NAMALWA (cell line): ENCODE measurements at regions not wholly inside any gene's neighbourhood (a gene's known extent, or its start where the extent isn't known, plus 50 kb on each side); places are given as distances from the start of the nearest gene placed in this dataset.

Experiments used
- DNase-seq: peaks from one replicate; pipeline ENCODE4 v3.0.0-alpha.2; 2015; ENCODE audit warnings: low spot score

- DNase-seq, result no peak
Measured at GRCh38 chr2:103734911-103735310, 973.1 kb downstream of the TMEM182 start.

GRCh38 chr2:103738108-103738507, 976.3 kb downstream of the TMEM182 start:
- DNase-seq, result no peak

DNA sequence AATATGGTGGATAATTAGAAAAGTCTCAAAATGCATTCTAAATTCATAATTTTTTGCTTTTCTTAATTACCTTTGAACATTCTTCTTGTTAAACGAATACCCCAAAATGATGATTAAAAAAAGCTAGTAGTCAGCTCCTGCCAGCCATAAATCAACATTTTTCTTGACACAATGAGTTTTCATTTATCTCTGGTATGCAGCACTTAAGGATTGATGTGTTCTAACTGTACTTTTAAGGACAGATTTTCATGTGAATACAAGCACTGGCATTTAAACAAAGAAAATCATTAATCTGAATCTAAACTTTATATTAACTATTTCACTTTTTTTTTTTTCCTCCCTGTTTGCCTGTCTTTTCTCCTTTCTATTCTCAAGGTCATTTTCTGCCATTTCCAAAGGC, 976.8 kb downstream of the TMEM182 start:
- no peak for DNase-seq

- no peak for DNase-seq
Measured at GRCh38 chr2:103739186-103739585, 977.4 kb downstream of the TMEM182 start.

DNA sequence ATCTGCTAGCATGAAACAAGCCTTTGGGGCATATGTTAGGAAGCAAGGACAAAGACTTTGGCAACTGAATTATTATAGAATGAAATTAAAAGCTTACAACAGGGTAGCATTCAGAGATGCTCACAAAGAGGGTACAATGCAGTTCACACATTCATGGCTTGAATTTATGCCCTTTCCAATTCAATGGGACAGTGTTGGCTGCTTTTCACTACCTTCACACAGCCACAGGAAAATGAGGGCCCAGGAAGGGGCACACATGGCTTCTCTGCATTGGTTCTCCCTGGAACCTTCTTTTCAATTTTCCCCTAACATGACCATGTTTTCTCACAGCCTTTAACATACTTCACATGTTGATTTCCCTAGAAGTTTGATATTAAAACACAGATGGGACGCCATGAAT, 978.1 kb downstream of the TMEM182 start:
- DNase-seq, result no peak

GRCh38 chr2:103740631-103741030, 978.8 kb downstream of the TMEM182 start:
- no peak for DNase-seq

GRCh38 chr2:103743195-103743594, 981.4 kb downstream of the TMEM182 start:
- no peak for DNase-seq

DNA sequence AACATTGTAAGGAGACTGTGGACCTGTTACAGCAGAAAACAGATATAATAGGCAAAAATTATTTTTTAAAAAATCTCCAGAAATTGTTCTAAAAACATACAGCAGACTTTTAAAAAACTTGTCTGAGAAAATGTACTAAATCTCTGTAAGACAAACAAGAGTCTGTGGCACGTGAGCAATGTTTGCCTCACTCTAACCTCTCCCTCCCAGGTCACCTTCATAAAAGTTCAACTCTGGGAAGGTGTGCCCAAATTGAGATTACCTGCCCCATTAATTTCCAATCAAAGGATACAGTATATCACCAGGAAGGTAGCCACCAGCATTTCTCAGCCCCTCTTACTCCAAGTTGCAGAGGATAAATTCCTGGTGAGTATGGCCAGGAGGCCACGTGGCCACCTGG, 992.7 kb downstream of the TMEM182 start:
- no peak for DNase-seq

GRCh38 chr2:103773884-103774283, 1012.1 kb downstream of the TMEM182 start:
- DNase-seq, result no peak

- DNase-seq, result no peak
Measured at GRCh38 chr2:103780088-103780702, 1018.4 kb downstream of the TMEM182 start.

GRCh38 chr2:103781313-103781712, 1019.5 kb downstream of the TMEM182 start:
- DNase-seq, result no peak

GRCh38 chr2:103784261-103784660, 1022.4 kb downstream of the TMEM182 start:
- no peak for DNase-seq

DNA sequence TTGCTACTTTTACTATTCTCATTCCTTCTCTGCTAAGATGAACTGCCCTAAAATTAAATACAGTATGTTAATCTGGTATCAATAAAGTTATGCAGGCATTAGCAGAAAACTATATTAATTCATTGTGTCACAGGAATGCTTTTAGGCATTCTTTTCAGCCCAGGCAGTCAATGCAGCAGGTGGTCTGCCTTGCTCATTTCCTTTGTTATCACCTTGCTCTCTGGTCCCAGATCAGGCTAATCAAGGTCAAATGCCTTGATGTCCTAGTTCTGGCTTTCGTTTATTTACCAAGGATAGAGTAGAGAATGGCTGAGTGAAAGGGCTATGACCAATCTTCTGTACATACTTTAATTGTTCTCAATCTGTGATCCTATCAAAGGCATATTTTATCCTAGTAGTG, 1023.6 kb downstream of the TMEM182 start:
- DNase-seq, result no peak

DNA sequence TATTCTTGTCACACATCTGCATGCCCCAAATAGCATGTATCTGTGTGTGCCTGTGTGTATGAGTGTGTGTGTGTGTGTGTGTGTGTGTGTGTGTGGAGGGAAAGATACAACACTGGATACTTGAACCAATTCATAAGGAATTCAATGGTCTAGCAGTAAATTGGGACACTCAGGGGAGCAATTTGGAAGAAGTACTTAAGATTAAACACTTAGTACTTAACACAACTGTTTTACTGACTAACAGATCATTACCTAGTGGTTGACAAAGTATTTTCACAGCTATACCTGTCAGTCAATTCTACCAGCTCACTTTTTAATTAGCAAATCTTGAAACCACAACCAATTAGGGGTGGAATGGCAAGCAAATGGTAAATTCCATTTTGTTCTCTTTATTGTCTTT, 1024.1 kb downstream of the TMEM182 start:
- no peak for DNase-seq

DNA sequence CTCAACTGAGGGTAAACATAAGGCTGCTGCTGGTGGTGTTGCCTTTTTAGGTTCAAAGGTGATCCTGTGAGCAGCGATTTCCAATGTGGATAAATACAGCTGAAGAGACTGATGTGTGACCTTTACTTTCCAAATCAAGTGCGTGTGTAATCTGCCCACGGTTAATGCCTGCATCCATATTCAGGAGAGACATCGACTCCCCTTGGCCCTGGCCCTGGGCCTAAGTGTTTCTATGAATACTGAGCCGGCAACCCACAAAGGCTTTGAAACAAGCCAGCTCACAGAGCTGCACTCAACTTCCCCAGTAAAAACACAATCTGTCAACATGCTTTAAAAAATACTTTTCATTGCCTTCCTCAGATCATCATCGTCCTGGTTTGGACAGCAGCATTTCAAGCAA, 1026.6 kb downstream of the TMEM182 start:
- no peak for DNase-seq

DNA sequence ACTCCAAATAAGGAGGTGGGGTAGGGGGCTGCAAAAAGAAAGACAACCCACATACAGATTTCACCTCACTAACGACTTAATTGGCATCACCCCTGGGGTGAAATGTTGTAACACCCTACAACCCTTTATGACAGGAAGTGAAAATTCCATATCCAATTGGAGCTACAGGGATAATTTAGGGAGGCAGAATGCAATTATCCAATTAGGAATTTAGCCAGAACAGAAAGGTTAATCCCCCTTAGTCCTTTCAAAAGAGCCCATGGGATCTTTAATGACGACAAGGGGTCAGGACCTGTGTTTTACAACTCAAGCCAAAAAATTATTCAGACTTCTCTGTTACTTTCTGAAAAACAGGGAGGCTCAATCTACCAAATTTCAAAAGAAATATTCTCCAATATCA, 1027.1 kb downstream of the TMEM182 start:
- no peak for DNase-seq

DNA sequence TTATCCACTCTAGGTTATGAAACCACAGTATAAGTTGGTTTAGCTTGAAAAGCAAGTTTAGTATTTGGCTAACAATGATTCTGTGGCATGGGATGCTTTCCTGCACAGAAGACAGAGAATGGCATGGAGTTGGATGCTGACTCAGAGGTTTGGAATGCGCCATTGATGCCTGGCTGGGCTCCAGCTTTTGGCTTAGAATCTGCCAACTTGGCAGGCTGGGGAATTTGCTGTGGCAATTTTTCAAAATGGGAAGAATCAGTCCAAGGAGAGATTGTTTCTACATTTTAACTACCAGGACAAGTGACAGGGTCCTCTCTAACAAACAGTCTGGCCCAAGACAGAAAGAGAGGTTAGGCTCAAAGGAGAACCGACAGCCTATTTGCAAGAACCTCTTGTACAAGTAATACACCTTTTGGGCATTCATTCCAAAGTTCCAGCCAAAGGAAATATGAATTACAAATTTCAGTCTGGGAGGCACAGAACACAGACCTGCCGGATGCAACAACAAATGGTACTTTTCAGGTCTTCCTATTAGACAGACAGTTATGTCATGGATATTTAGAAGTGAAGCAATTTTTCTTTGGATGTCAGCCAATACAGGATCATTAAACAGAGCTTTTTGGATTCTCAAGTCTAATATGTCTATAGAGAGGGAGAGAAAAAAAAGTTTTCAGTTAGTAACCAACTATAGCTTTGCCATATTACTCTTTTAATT, 1027.7 kb downstream of the TMEM182 start:
- no peak for DNase-seq

GRCh38 chr2:103792042-103792441, 1030.2 kb downstream of the TMEM182 start:
- DNase-seq, result no peak

DNA sequence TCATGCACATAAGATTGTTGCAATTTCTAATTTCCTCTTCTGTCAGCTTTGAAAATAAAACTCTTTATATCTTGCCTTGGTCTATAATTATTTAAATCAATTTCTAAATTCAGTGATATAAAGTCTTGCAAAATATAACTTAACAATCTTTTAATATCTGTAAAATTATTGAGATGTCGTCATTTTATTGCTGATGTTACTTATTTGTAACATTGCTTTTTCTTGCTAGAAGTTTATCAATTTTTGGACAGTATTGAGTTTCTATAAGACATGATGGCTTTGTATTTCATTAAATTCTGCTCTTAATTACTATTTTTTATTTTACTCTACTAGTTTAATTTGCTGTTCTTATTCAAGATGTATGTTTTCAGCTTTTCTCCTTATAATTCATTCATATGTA, 1036.5 kb downstream of the TMEM182 start:
- DNase-seq, result no peak

DNA sequence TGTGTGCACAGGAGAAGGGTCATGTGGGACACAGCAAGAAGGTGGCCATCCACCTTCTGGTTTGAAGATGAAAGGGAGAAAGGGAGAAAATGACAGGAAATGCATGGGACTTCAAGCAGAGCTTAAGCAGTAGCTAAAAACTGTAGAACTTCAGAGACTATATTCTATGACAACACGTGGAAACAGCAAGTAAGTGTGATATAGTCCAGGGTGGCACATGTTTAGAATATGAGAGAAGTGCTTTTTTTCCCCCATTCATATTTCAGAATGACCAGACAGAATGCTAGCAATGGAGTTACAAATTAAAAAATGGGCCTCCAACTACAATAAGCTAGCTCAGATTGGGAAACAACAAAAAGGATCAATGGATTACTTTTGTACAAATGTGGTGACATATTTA, 1042.2 kb downstream of the TMEM182 start:
- DNase-seq, result no peak

DNA sequence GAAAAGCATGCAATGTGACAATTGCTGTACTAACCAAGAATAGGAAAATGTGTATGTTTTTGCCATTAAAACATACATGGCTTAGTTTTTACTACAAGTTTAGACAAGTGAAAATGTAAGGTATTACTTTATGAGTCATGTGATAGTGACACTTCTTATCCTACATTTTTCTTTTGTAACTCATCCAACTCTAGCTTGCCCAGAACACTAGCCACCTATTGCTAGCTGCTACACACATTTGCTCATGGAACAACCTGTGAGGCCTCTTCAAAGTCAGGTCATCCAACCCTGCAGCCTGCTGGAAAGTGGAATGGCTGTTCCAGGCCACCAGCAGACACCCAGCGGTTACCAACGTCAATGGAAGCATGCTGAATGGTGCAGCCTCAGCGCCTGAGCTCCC, 1043.9 kb downstream of the TMEM182 start:
- no peak for DNase-seq

GRCh38 chr2:103808814-103809213, 1045.1 kb upstream of the POU3F3 start:
- no peak for DNase-seq

DNA sequence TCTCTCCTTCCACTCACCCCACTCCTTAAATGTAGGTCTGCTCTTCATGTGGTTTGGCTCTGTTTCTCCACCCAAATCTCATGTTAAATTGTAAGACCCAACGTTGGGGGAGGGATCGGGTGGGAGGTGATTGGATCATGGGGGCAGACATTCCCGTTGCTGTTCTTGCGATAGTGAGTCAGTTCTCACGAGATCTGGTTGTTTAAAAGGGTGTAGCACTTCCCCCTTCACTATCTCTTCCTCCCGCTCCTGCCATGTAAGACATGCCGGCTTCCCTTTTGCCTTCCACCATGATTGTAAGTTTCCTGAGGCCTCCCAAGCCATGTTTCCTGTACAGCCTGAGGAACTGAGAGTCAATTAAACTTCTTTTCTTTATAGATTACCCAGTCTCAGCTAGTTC, 1044.5 kb upstream of the POU3F3 start:
- DNase-seq, result no peak

- DNase-seq, result no peak
Measured at GRCh38 chr2:103809941-103810441, 1043.9 kb upstream of the POU3F3 start.
